ENCODE measurements at regions not wholly inside any gene's neighbourhood (a gene's known extent, or its start where the extent isn't known, plus 50 kb on each side); places are given as distances from the start of the nearest gene placed in this dataset.

DNA sequence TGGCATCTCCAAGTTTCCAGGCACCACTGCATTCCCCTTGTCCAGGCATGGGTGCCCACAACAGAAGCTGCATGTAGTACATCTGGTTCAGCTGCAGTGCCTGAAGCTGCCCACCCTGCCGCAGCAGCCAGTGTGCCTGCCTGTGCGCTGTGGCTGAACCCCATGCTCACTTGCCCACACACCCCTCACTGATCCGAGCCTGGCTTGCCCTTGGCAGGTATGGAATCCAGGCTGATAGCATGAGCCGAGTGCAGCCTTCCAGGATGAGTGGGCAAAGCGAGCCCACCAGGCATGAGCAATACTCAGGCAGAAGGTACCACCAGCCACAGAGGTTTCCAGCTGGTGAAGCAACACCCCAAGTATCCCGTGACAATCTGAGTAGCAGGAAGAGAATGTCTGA lies 280.3 kb upstream of the KLF12 start:
- no peaks in the 10 kb centered on the region for H3K4me1 ChIP-seq
- TF ChIP-seq, protein P1, sequence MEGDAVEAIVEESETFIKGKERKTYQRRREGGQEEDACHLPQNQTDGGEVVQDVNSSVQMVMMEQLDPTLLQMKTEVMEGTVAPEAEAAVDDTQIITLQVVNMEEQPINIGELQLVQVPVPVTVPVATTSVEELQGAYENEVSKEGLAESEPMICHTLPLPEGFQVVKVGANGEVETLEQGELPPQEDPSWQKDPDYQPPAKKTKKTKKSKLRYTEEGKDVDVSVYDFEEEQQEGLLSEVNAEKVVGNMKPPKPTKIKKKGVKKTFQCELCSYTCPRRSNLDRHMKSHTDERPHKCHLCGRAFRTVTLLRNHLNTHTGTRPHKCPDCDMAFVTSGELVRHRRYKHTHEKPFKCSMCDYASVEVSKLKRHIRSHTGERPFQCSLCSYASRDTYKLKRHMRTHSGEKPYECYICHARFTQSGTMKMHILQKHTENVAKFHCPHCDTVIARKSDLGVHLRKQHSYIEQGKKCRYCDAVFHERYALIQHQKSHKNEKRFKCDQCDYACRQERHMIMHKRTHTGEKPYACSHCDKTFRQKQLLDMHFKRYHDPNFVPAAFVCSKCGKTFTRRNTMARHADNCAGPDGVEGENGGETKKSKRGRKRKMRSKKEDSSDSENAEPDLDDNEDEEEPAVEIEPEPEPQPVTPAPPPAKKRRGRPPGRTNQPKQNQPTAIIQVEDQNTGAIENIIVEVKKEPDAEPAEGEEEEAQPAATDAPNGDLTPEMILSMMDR (IDR thresholded peaks at IDR 0.05), result no peak
- TF ChIP-seq POLR2A (IDR thresholded peaks at IDR 0.05), result no peak
- no peak overlapping the region for H3K27ac ChIP-seq
- H3K36me3 ChIP-seq, result no peaks in the 10 kb centered on the region
- 75% methylated on average over 4 of the region's 6 CpGs for WGBS (ENCODE audit: insufficient coverage, low coverage, low lambda C conversion rate, missing lambda C conversion rate)
- DNase-seq, result no peak
- ATAC-seq, result no peak
- H3K4me3 ChIP-seq, result no peak overlapping the region
- intact Hi-C loops (cut with DNase I), result no loop called here
- H3K27me3 ChIP-seq, result no peaks in the 10 kb centered on the region
- no peaks in the 10 kb centered on the region for H3K9me3 ChIP-seq

DNA sequence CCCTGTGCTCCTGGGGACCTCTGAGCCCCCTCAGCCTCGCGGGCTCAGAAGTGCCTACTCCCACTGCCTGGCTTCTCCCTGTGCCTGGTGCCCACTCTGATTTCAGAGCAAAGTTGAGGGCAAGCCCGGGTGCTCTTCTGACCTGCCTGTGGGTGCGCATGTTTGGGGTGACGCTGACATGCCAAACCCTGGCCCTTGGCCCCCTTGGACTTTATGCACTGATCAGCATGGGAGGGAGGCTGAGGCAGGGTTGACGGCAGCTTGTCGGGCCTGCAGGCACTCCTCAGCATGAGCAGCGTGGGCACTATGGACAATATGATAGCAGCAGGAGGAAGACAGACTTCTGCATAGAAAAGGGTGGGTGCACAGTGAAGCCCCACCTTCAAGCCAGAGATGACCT lies 279.3 kb upstream of the KLF12 start:
- 92% methylated on average over 6 of the region's 8 CpGs for WGBS (ENCODE audit: insufficient coverage, low coverage, low lambda C conversion rate, missing lambda C conversion rate)
- TF ChIP-seq, protein P1 (IDR thresholded peaks at IDR 0.05), result no peak
- no peak for TF ChIP-seq POLR2A (IDR thresholded peaks at IDR 0.05)
- Histone ChIP-seq H3K27ac (no peak overlapping the region), H3K27me3 (no peaks in the 10 kb centered on the region), H3K4me3 (no peak overlapping the region), H3K36me3 (no peaks in the 10 kb centered on the region), H3K9me3 (no peaks in the 10 kb centered on the region), H3K4me1 (no peaks in the 10 kb centered on the region)
- intact Hi-C loops (cut with DNase I), result no loop called here
- ATAC-seq (no peak), DNase-seq (peak in 1 of 3 donors; percentile 28)

DNA sequence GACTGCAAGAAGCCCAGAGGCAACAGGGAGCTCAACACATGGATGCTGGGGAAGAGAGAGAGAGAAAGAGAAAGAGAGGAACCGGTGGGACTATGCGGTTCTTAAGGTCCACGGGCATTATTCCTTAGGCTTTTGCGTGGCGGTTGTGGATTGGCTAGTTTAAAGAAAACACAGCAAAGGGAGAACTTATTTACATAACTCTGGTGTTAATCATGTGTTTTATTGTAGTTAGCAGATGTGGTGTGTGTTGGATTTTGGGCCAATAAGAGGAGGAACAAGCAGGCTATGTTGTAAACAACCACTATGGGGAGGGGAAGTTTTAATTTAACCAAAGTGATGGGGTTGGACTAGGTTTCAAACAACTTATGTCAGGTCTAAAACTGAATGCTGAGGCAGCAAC lies 275.3 kb upstream of the KLF12 start:
- intact Hi-C loops (cut with DNase I), result no loop called here
- TF ChIP-seq POLR2A (IDR thresholded peaks at IDR 0.05), result no peak
- TF ChIP-seq, protein P1 (IDR thresholded peaks at IDR 0.05), result no peak
- 76% methylated on average over 5 of the region's 5 CpGs for WGBS (ENCODE audit: insufficient coverage, low coverage, low lambda C conversion rate, missing lambda C conversion rate)
- H3K4me1 ChIP-seq, result no peaks in the 10 kb centered on the region
- H3K9me3 ChIP-seq, result no peaks in the 10 kb centered on the region
- no peak overlapping the region for H3K4me3 ChIP-seq
- no peaks in the 10 kb centered on the region for H3K27me3 ChIP-seq
- ATAC-seq, result no peak
- H3K36me3 ChIP-seq, result no peaks in the 10 kb centered on the region
- no peak for DNase-seq
- no peak overlapping the region for H3K27ac ChIP-seq

DNA sequence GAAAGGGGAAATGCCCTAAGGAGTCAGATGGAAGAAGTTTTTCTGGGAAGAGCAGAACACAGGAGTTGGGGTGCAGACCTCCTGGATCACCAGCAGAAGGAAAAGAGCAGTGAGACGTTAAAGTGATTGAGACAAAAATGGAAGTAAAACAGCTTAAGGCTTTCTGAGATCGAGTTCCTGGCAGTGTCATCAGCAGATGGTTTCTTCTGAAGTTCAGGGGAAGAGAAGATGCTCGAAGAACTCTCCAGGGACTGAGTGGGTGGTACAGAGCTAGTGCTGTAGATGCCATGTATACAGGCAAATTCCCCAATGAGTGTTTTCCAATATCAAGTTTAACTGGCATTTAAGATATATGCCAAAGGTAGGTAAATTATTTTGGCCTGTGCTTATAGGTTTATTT lies 272.2 kb upstream of the KLF12 start:
- H3K4me3 ChIP-seq, result no peak overlapping the region
- H3K27me3 ChIP-seq, result no peaks in the 10 kb centered on the region
- intact Hi-C loops (cut with DNase I), result no loop called here
- H3K4me1 ChIP-seq, result no peaks in the 10 kb centered on the region
- H3K36me3 ChIP-seq, result no peaks in the 10 kb centered on the region
- TF ChIP-seq, protein P1 (IDR thresholded peaks at IDR 0.05), result no peak
- TF ChIP-seq POLR2A (IDR thresholded peaks at IDR 0.05), result no peak
- no peak overlapping the region for H3K27ac ChIP-seq
- no peaks in the 10 kb centered on the region for H3K9me3 ChIP-seq
- no peak for ATAC-seq
- 60% methylated on average over 3 of the region's 3 CpGs for WGBS (ENCODE audit: insufficient coverage, low coverage, low lambda C conversion rate, missing lambda C conversion rate)
- no peak for DNase-seq

DNA sequence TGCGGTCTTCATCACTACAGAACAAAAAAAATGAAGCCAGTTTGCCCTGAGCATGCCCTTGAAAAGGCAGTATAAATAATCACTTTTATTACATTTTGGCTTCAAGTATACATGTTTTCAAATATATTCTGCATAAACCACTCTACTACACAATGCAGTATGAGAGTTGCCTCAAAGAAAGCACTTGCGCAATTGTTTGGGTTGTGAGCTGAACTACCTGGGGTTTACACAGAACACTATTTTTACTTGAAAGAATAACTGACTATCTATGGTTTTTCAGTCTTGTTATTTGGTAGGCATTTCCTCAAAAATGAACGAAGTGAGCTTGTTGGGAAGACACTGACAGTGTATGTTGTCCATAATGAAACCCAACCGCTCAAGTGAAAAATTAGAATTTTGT lies 264.4 kb upstream of the KLF12 start:
- WGBS (ENCODE audit: insufficient coverage, low coverage, low lambda C conversion rate, missing lambda C conversion rate), result 69% methylated on average over 4 of the region's 4 CpGs

More for the DNA sequence above, 264.4 kb upstream of the KLF12 start:
- no peak overlapping the region for H3K4me3 ChIP-seq
- intact Hi-C loops (cut with DNase I), result no loop called here
- no peaks in the 10 kb centered on the region for H3K9me3 ChIP-seq
- H3K27ac ChIP-seq, result no peak overlapping the region
- no peaks in the 10 kb centered on the region for H3K27me3 ChIP-seq
- ATAC-seq, result no peak
- H3K36me3 ChIP-seq, result no peaks in the 10 kb centered on the region
- TF ChIP-seq, protein P1 (IDR thresholded peaks at IDR 0.05), result no peak
- TF ChIP-seq POLR2A (IDR thresholded peaks at IDR 0.05), result no peak
- no peak for DNase-seq
- H3K4me1 ChIP-seq, result no peaks in the 10 kb centered on the region
